Fibroblast of villous mesenchyme (primary cell): ENCODE measurements at regions not wholly inside any gene's neighbourhood (a gene's known extent, or its start where the extent isn't known, plus 50 kb on each side); places are given as distances from the start of the nearest gene placed in this dataset.
A peak's percentile ranks its signal among the peaks of the same experiment; 100 is the strongest.

Experiments
- DNase-seq: peaks from one replicate; pipeline ENCODE4 v3.0.0-alpha.2; 2010; ENCODE audit warnings: low read depth
- H3K4me3 ChIP-seq: 2 replicates; pipeline ENCODE4 v1.5.1; 2011; ENCODE audit warnings: low read depth, mild to moderate bottlenecking, low read length
- CTCF ChIP-seq: IDR thresholded peaks from 2 replicates; pipeline ENCODE4 v1.5.1; 2012; ENCODE audit warnings: low read depth, mild to moderate bottlenecking, low read length; ENCODE audit not compliant: insufficient read depth

GRCh38 chr2:47249157-47249900 is 73.0 kb upstream of the CALM2 start:
- TF ChIP-seq CTCF: no peak
- H3K4me3 ChIP-seq: no peak overlapping the region
- DNase-seq: no peak

- no peak for TF ChIP-seq CTCF
- DNase-seq: peak; percentile 62
- no peak overlapping the region for H3K4me3 ChIP-seq
Measured at GRCh38 chr2:47243596-47244323, 67.4 kb upstream of the CALM2 start.

GRCh38 chr2:47241715-47242114 is 65.4 kb upstream of the CALM2 start:
- no peak overlapping the region for H3K4me3 ChIP-seq
- no peak for DNase-seq
- TF ChIP-seq CTCF: no peak

GRCh38 chr2:47239119-47239969 is 63.0 kb upstream of the CALM2 start:
- TF ChIP-seq CTCF: no peak
- no peak overlapping the region for H3K4me3 ChIP-seq
- DNase-seq: no peak

GRCh38 chr2:47238638-47239037 is 62.3 kb upstream of the CALM2 start:
- H3K4me3 ChIP-seq: no peak overlapping the region
- no peak for DNase-seq
- TF ChIP-seq CTCF: no peak

GRCh38 chr2:47237375-47238334 is 61.3 kb upstream of the CALM2 start:
- H3K4me3 ChIP-seq: no peak overlapping the region
- no peak for TF ChIP-seq CTCF
- DNase-seq: no peak
